GM18909 (cell line): ENCODE measurements at regions not wholly inside any gene's neighbourhood (a gene's known extent, or its start where the extent isn't known, plus 50 kb on each side); places are given as distances from the start of the nearest gene placed in this dataset.
"Not testable (repeated sequence)": the region's sequence is repeated elsewhere in the genome, so short reads cannot be mapped to it uniquely, and the experiment has no call there.

Experiments used
- ATAC-seq: cut with Tn5 transposase; IDR thresholded peaks from one replicate; pipeline ENCODE4 v1.9.1; 2021; ENCODE audit warnings: mild to moderate bottlenecking; ENCODE audit not compliant: unreplicated experiment, poor library complexity

DNA sequence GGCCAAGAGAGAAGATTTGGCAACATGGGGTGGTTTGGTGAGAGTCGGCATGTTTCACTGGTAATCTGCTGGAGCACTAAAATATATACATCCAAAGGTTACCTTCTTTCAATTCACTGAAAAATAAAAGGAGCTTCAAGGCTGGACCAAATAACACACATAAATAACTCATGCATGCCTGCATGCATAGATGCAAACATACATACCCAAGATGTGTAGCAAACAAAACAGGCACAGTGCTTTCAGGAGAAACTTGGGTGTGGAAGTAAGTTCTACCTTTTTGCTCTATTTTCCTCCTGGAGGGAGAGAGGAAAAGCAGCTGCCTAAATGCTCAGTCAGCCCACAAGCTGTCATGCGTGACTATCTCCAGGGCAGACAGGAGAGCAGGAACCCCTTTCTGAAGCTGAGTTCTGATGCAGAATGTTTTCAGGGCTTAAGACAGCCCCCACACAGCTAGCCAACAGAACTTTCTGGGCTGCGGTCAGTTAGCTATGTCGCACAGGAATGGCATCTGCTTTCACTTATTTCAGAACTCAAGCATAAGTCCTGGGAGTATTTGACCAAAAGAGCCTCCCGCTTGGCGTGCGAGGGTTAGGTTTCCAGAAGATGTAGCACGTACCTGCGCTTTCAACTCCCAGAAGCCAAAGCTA is 166.2 kb downstream of the TOMM20 start:
- peak; percentile 50 for ATAC-seq

GRCh38 chr1:234961456-234962339 is 166.9 kb downstream of the TOMM20 start:
- peak; percentile 23 for ATAC-seq

GRCh38 chr1:234960722-234961455 is 167.7 kb downstream of the TOMM20 start:
- no peak for ATAC-seq

- no peak for ATAC-seq
These were observed 169.7 kb downstream of the TOMM20 start for GRCh38 chr1:234958706-234959657.

DNA sequence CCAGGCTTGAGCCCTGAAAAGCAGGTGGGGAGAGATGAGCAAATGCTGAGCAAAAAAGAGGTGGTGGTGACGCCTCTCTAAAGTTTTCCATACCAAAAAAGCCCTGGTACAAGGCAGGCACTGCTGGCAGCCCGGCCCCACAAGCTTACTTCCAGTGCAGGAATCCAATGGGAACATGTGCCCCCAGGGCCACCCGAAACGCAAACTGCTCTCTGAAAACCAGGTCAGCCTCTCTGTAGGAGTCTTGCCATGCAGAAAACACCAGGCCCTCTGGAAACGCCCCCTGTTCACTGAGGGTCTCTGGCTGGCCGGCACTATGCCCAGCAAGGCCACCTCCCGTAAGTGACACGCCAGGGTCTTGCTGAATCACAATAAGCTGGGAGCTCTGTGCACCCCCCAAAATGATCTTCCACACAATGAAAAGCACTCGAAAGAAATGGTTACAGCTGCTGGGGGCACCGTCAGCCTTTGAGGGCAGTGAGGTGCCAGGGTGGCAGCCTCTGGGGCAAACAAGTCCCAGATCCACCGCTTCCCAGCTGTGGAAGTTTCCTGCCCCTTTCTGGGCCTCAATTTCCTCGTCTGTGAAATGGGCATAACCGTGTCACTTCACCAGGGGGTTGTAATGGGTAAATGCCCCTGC is 170.5 kb downstream of the TOMM20 start:
- no peak for ATAC-seq

DNA sequence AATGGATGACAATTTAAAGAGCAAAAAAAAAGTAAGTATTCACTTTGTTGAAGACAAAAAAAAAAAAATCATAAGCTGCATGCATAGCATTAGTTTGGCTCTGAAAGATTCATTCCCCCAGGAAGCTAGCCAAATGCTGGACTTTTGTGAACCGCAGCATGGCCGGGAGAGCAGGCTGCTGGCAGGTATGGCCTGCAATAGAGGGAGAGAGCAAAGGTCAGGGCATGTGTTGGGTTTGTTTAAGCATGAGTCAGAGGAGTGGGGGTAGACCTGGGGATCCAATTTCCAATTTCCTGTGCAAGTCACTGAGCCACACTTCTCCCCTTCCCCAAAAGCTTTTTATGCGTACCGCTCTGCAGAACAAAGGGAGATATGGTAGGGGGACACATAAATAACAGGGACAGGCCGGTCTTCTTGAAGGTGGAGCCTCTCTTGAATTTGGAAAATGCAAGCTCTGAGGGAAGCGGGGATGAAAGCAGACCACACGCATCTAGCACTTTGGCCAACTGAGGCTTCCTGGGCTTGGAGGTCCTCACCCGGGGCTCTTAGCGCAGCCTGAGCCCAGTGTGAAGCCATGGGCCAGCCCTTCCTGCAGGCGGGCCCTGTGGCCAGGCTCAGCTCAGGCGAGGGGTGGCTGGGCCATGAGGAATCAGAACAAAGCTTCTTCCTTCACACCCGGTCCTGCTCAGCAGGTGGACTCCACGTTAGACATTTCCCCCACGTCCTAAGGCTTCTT is 171.1 kb downstream of the TOMM20 start:
- no peak for ATAC-seq

GRCh38 chr1:234956821-234957329 is 171.8 kb downstream of the TOMM20 start:
- ATAC-seq: no peak

- peak; percentile 49 for ATAC-seq
These were observed 173.4 kb downstream of the TOMM20 start for GRCh38 chr1:234955107-234955731.

DNA sequence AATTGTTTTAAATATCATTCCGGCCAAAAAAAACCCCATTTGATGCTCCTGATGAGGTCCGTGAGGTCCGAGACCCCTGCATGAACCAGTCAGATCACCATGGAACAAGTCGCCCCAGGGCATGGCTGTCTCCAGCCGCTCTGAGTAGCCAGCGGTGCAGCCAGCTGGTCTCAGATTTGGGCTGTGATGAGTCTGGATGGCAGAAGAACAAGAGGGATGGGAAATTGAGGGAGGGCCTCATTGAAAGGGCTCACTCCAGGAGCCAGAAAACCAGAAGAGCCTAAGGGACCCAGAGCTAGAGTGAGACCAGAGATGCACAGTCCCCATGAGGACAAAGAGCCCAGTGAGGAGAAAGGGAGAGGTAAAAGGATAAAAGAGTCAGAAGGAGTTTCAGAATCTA is 174.0 kb downstream of the TOMM20 start:
- ATAC-seq: no peak

- ATAC-seq: no peak
These were observed 174.8 kb downstream of the TOMM20 start for GRCh38 chr1:234953655-234954405.

DNA sequence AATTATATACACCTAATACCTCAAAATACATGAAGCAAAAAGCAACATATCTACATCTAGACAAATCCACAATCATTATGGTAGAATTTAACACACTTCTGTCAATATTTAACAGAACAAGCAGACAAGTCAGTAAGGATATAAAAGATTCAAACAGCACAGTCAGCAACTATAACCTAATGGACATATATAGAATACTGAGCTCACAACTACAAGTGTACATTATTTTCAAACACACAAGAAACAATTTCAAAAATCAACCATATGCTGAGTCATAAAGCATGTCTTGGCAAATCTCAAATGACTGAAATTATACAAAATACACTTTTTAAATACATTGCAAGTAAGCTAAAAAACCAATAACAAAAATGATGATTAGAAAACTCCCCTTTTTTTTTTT is 178.0 kb downstream of the TOMM20 start:
- no peak for ATAC-seq

DNA sequence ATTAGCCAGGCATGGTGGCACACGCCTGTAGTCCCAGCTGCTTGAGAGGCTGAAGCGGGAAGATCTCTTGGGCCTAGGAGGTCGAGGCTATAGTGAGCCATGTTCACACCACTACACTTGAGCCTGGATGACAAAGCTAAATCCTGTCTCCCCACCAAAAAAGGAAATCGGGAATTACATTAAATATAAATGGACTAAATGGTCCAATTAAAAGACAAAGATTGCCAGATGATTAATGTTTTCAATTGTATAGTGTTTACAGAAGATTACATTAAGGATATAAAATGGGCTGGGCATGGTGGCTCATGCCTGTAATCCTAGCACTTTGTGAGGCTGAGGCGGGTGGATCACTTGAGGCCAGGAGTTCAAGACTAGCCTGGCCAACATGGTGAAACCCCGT is 179.1 kb downstream of the TOMM20 start:
- ATAC-seq: not testable (repeated sequence)

- ATAC-seq: peak; percentile 55
These were observed 183.9 kb downstream of the TOMM20 start for GRCh38 chr1:234944439-234945344.

DNA sequence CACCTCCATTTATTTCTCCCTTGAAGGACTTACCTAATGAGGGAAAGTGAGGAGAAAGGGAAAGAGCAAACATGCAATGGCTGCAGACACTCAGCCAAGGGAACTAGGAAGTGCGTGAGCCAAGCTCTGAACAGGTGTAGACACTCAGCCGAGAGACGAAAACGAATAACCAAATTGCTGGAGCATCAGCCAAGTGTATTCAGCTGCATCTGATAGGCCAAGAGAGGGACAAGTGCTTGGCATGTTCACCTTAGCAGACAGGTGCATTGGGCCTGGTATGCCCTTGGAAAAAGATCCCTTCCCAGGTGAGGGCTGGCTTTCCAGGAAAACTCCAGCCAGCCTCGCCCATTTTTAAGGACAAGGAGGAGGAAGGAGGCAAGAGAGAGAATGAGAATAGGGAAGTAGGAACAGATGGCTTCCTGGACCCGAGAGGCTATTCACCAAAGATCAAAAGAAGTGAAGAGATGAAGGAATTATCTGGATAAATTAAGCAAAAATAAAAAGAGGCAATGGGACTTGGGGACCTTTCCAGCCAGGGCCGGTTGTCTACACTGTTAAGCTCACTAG is 184.7 kb downstream of the TOMM20 start:
- ATAC-seq: no peak

DNA sequence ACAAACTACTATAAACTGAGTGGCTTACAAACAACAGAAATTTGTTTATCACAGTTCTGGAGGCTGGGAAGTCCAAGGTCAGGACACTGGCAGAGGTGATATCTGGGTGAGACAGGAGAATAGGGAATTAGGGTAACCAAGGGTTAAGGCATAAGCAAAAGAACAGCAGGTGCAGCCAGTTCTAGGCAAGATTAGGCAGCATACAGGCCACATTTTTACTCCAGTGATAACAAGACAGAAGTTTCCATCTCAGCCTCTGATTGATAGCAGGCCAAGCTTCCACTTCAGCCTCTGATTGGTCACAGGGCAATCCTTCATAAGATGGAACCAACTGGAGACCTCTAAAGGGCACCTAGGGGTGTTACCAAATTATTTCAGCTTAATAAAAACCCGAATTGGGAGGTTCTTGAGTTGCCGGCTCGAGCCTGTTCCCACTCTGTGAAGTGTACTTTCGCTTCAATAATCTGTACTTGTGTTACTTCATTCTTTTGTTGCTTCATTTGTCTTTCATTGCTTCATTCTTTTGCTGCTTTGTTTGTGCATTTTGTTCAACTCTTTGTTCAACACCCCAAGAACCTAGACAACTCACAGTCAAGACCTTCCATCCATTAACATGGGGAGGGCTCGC is 185.6 kb downstream of the TOMM20 start:
- ATAC-seq: no peak

- no peak for ATAC-seq
These were observed 186.7 kb downstream of the TOMM20 start for GRCh38 chr1:234942012-234942332.
